H1 (cell line): ENCODE measurements at regions not wholly inside any gene's neighbourhood (a gene's known extent, or its start where the extent isn't known, plus 50 kb on each side); places are given as distances from the start of the nearest gene placed in this dataset.

Experiments used
- BACH1 ChIP-seq: IDR thresholded peaks from 2 replicates; pipeline ENCODE4 v1.6.1; 2012; ENCODE audit warnings: low read length, improper control_type of control experiment
- BCL11A ChIP-seq, 2 experiments: IDR thresholded peaks; one replicate each; pipeline ENCODE4 v1.6.1; 2011; ENCODE audit warnings: low read depth in 2 of 2, low read length in 2 of 2, mild to moderate bottlenecking in 2 of 2
- BRCA1 ChIP-seq: IDR thresholded peaks from 2 replicates; pipeline ENCODE4 v1.6.1; 2012; ENCODE audit warnings: low read depth, low read length, improper control_type of control experiment
- CBX8 ChIP-seq: fragments of 300-800, 300-1000 bp; sonication (generic); IDR thresholded peaks from 2 replicates; pipeline ENCODE4 v1.7.1; 2016; ENCODE audit warnings: low read depth, low read length, borderline replicate concordance
- CEBPB ChIP-seq: IDR thresholded peaks from 2 replicates; pipeline ENCODE4 v1.6.1; 2012; ENCODE audit warnings: low read depth, low read length
- CHD1 ChIP-seq: IDR thresholded peaks from 2 replicates; pipeline ENCODE4 v1.6.1; 2012; ENCODE audit warnings: low read depth, low read length, improper control_type of control experiment
- EZH2 ChIP-seq: fragments of 200-600 bp; sonication (generic); IDR thresholded peaks from 2 replicates; pipeline ENCODE4 v1.7.1; 2012; ENCODE audit warnings: low read depth, mild to moderate bottlenecking, moderate library complexity, low read length, inconsistent platforms; ENCODE audit not compliant: severe bottlenecking
- JUND ChIP-seq: IDR thresholded peaks from 2 replicates; pipeline ENCODE4 v1.6.1; 2011; ENCODE audit warnings: mild to moderate bottlenecking, improper control_type of control experiment, low read length
- KDM5A ChIP-seq: fragments of 200-600 bp; IDR thresholded peaks from 2 replicates; pipeline ENCODE4 v1.7.1; 2012; ENCODE audit warnings: mild to moderate bottlenecking, low read length, inconsistent platforms, mixed read lengths
- PHF8 ChIP-seq: fragments of 200-600 bp; sonication (generic); conservative IDR thresholded peaks from 2 replicates; pipeline ENCODE4 v1.7.1; 2012; ENCODE audit warnings: low read depth, mild to moderate bottlenecking, inconsistent platforms, low read length, moderate library complexity
- RNF2 ChIP-seq: fragments of 200-900, 300-1000 bp; sonication (generic); IDR thresholded peaks from 2 replicates; pipeline ENCODE4 v1.7.1; 2016; ENCODE audit warnings: borderline replicate concordance, low read depth, mild to moderate bottlenecking, antibody characterized with exemption, low read length; ENCODE audit not compliant: poor library complexity, severe bottlenecking; ENCODE audit errors: missing control alignments
- SAP30 ChIP-seq: fragments of 300-600 bp; sonication (generic); IDR thresholded peaks from 2 replicates; pipeline ENCODE4 v1.7.1; 2012; ENCODE audit warnings: low read length, moderate library complexity, mild to moderate bottlenecking, inconsistent platforms; ENCODE audit not compliant: insufficient read depth, insufficient replicate concordance
- SUZ12 ChIP-seq: fragments of 200-600 bp; sonication (generic); IDR thresholded peaks from 2 replicates; pipeline ENCODE4 v1.6.1; 2012; ENCODE audit warnings: mild to moderate bottlenecking, inconsistent platforms, low read length, moderate library complexity, mixed read lengths
- TAF7 ChIP-seq: optimal IDR thresholded peaks from 2 replicates; pipeline ENCODE3; 2011; ENCODE audit warnings: low read depth, mild to moderate bottlenecking, inconsistent platforms, low read length, moderate library complexity, borderline replicate concordance
- TF ChIP-seq, protein P1 (sequence below): IDR thresholded peaks from 2 replicates; pipeline ENCODE4 v1.6.1; 2011; ENCODE audit warnings: low read depth, mild to moderate bottlenecking, low read length; ENCODE audit not compliant: insufficient read depth
- TF ChIP-seq, protein P2 (sequence below): IDR thresholded peaks from 2 replicates; pipeline ENCODE4 v1.6.1; 2012; ENCODE audit warnings: inconsistent platforms
- TF ChIP-seq, protein P3 (sequence below): IDR thresholded peaks from 2 replicates; pipeline ENCODE4 v1.6.1; 2011; ENCODE audit warnings: low read length, improper control_type of control experiment
- TF ChIP-seq, protein P4 (sequence below), 3 experiments: IDR thresholded peaks; 1 replicate in 2 of 3; 2 replicates in 1 of 3; pipeline versions ENCODE4 v1.5.1 to v1.6.1; 2011; ENCODE audit warnings: low read length in 3 of 3, mild to moderate bottlenecking in 3 of 3, inconsistent platforms in 2 of 3, low read depth in 1 of 3, moderate library complexity in 1 of 3; ENCODE audit not compliant: insufficient read depth in 1 of 3; ENCODE audit errors: control extremely low read depth in 1 of 3

DNA sequence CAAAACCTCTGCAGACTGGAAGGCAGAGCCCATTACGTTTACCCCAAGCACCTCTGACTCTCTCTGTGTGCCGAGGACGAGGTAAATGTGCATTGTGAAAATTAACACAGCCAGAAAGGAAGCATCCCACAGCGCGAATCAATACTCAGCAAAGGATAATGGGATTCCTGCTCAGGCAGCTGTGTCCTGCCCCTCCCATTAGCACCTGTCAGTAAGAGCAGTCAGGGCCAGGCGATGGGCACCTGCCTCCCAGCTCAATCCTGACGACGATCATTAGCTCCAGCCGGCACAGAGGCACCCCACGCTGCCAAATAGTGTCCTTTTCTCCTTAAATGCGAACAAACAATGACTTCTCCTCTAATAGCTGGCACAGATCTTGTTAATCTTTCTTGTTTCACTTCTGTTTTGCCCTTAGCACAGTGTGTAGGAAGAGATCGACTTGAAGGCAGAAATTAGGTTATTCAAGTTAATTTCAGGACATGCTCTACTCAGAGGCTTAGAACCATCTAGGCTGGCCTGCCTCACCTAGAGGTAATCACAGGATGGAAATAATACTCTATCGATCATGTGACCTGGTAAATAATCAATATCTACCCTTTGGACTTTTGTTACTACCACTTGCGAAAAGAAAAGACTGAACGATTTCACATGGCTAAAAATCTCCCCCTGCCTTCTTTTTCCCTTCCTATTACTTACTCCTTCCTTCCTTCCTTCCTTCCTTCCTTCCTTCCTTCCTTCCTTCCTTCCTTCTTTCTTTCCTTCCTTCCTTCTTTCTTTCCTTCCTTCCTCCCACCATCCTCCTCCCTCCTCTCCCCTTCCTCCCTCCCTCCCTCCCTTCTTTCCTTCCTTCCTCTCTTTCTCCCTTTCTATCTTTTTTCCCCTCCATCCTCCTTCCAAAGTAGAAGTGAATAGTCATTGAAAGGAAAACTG is 487.9 kb upstream of the ID2 start (continued):
- TF ChIP-seq EZH2 (no peak), RNF2 (no peak), BCL11A (IDR thresholded peaks at IDR 0.05; ENCODE audit: low read depth in 2 of 2, low read length in 2 of 2) (no peak), JUND (no peak), CEBPB (no peak), SAP30 (no peak), CHD1 (no peak), PHF8 (no peak), TAF7 (no peak), BACH1 (no peak), CBX8 (no peak), BRCA1 (no peak), KDM5A (no peak), SUZ12 (no peak)
- TF ChIP-seq, protein P1, sequence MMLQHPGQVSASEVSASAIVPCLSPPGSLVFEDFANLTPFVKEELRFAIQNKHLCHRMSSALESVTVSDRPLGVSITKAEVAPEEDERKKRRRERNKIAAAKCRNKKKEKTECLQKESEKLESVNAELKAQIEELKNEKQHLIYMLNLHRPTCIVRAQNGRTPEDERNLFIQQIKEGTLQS = no peak
- TF ChIP-seq, protein P2, sequence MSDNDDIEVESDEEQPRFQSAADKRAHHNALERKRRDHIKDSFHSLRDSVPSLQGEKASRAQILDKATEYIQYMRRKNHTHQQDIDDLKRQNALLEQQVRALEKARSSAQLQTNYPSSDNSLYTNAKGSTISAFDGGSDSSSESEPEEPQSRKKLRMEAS = peak; percentile 95
- TF ChIP-seq, protein P3, sequence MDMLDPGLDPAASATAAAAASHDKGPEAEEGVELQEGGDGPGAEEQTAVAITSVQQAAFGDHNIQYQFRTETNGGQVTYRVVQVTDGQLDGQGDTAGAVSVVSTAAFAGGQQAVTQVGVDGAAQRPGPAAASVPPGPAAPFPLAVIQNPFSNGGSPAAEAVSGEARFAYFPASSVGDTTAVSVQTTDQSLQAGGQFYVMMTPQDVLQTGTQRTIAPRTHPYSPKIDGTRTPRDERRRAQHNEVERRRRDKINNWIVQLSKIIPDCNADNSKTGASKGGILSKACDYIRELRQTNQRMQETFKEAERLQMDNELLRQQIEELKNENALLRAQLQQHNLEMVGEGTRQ = no peak
- TF ChIP-seq, protein P4, sequence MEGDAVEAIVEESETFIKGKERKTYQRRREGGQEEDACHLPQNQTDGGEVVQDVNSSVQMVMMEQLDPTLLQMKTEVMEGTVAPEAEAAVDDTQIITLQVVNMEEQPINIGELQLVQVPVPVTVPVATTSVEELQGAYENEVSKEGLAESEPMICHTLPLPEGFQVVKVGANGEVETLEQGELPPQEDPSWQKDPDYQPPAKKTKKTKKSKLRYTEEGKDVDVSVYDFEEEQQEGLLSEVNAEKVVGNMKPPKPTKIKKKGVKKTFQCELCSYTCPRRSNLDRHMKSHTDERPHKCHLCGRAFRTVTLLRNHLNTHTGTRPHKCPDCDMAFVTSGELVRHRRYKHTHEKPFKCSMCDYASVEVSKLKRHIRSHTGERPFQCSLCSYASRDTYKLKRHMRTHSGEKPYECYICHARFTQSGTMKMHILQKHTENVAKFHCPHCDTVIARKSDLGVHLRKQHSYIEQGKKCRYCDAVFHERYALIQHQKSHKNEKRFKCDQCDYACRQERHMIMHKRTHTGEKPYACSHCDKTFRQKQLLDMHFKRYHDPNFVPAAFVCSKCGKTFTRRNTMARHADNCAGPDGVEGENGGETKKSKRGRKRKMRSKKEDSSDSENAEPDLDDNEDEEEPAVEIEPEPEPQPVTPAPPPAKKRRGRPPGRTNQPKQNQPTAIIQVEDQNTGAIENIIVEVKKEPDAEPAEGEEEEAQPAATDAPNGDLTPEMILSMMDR (IDR thresholded peaks at IDR 0.05; ENCODE audit: control extremely low read depth in 1 of 3, insufficient read depth in 1 of 3, low read depth in 1 of 3, low read length in 3 of 3) = no peak
